Hepatocyte (in vitro differentiated cells): ENCODE measurements at regions not wholly inside any gene's neighbourhood (a gene's known extent, or its start where the extent isn't known, plus 50 kb on each side); places are given as distances from the start of the nearest gene placed in this dataset.

Experiments
- EZH2 ChIP-seq: fragments of 200-600 bp; sonication (generic); IDR thresholded peaks from 2 replicates; pipeline ENCODE4 v1.6.1; 2016; ENCODE audit warnings: antibody characterized with exemption, mild to moderate bottlenecking, borderline replicate concordance
- EZH2phosphoT487 ChIP-seq: fragments of 200-600 bp; sonication (generic); IDR thresholded peaks from one replicate; pipeline ENCODE4 v1.6.1; 2018; ENCODE audit warnings: antibody characterized with exemption, mild to moderate bottlenecking, low read depth, moderate library complexity; ENCODE audit not compliant: unreplicated experiment, severe bottlenecking
- TF ChIP-seq, protein P1 (sequence below): fragments of 200-600 bp; sonication (generic); IDR thresholded peaks from 2 replicates; pipeline ENCODE4 v1.5.1; 2016; ENCODE audit warnings: antibody characterized with exemption, mild to moderate bottlenecking; ENCODE audit not compliant: poor library complexity

DNA sequence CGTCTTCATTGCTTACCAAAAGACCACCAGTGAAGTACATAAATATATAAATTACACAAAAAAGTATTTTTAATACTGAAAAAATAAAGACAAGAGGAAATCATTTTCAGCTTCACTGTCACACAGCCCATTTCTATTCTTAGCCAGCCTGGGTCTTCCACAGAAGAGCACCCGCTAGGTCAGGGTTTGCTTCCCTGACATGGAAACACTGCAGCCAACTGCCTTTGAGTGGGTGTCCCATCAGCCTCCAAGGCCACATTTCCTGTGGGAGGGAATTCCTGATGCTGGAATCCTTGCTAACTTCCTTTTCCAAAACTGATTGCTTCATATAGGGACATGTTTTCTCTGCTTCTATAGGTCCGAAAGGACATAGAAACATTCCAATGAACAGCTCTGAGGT, 137.8 kb upstream of the CAV2 start:
- TF ChIP-seq, protein P1, sequence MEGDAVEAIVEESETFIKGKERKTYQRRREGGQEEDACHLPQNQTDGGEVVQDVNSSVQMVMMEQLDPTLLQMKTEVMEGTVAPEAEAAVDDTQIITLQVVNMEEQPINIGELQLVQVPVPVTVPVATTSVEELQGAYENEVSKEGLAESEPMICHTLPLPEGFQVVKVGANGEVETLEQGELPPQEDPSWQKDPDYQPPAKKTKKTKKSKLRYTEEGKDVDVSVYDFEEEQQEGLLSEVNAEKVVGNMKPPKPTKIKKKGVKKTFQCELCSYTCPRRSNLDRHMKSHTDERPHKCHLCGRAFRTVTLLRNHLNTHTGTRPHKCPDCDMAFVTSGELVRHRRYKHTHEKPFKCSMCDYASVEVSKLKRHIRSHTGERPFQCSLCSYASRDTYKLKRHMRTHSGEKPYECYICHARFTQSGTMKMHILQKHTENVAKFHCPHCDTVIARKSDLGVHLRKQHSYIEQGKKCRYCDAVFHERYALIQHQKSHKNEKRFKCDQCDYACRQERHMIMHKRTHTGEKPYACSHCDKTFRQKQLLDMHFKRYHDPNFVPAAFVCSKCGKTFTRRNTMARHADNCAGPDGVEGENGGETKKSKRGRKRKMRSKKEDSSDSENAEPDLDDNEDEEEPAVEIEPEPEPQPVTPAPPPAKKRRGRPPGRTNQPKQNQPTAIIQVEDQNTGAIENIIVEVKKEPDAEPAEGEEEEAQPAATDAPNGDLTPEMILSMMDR, result no peak
- TF ChIP-seq EZH2, result no peak
- no peak for TF ChIP-seq EZH2phosphoT487
